ENCODE measurements at regions not wholly inside any gene's neighbourhood (a gene's known extent, or its start where the extent isn't known, plus 50 kb on each side); places are given as distances from the start of the nearest gene placed in this dataset.

- no peak for DNase-seq
Observed at GRCh38 chrX:22666441-22666840, 333.3 kb upstream of the DDX53 start.

GRCh38 chrX:22674932-22675331 is 324.8 kb upstream of the DDX53 start:
- DNase-seq, result peak; percentile 83

GRCh38 chrX:22686138-22686541 is 313.6 kb upstream of the DDX53 start:
- peak; percentile 63 for DNase-seq

GRCh38 chrX:22689290-22689689 is 310.5 kb upstream of the DDX53 start:
- peak; percentile 6 for DNase-seq

- DNase-seq, result no peak
Observed at GRCh38 chrX:22690116-22690515, 309.6 kb upstream of the DDX53 start.

GRCh38 chrX:22691966-22692565 is 307.7 kb upstream of the DDX53 start:
- no peak for DNase-seq

- no peak for DNase-seq
Observed at GRCh38 chrX:22698151-22698550, 301.6 kb upstream of the DDX53 start.

- DNase-seq, result no peak
Observed at GRCh38 chrX:22699581-22700091, 300.1 kb upstream of the DDX53 start.

- no peak for DNase-seq
Observed at GRCh38 chrX:22712942-22713341, 286.8 kb upstream of the DDX53 start.

GRCh38 chrX:22730542-22730941 is 269.2 kb upstream of the DDX53 start:
- no peak for DNase-seq

GRCh38 chrX:22737541-22737940 is 262.2 kb upstream of the DDX53 start:
- no peak for DNase-seq

- DNase-seq, result no peak
Observed at GRCh38 chrX:22739276-22739675, 260.5 kb upstream of the DDX53 start.

GRCh38 chrX:22740836-22741235 is 258.9 kb upstream of the DDX53 start:
- DNase-seq, result no peak

- DNase-seq, result no peak
Observed at GRCh38 chrX:22742174-22742573, 257.6 kb upstream of the DDX53 start.

- no peak for DNase-seq
Observed at GRCh38 chrX:22746081-22746480, 253.7 kb upstream of the DDX53 start.

- DNase-seq, result no peak
Observed at GRCh38 chrX:22748093-22748999, 251.4 kb upstream of the DDX53 start.

GRCh38 chrX:22758807-22759481 is 240.8 kb upstream of the DDX53 start:
- DNase-seq, result no peak

GRCh38 chrX:22760513-22761057 is 239.2 kb upstream of the DDX53 start:
- no peak for DNase-seq

GRCh38 chrX:22788221-22788620 is 211.5 kb upstream of the DDX53 start:
- no peak for DNase-seq

GRCh38 chrX:22795671-22796070 is 204.1 kb upstream of the DDX53 start:
- DNase-seq, result no peak

GRCh38 chrX:22800360-22800759 is 199.4 kb upstream of the DDX53 start:
- no peak for DNase-seq

- DNase-seq, result no peak
Observed at GRCh38 chrX:22800806-22801205, 199.0 kb upstream of the DDX53 start.

- DNase-seq, result no peak
Observed at GRCh38 chrX:22803353-22803752, 196.4 kb upstream of the DDX53 start.
